DOHH2 (cell line): ENCODE measurements at regions not wholly inside any gene's neighbourhood (a gene's known extent, or its start where the extent isn't known, plus 50 kb on each side); places are given as distances from the start of the nearest gene placed in this dataset.

Experiments used
- EZH2phosphoT487 ChIP-seq: fragments of 200-600 bp; sonication (generic); IDR thresholded peaks from 2 replicates; pipeline ENCODE4 v1.6.1; 2017; ENCODE audit warnings: borderline replicate concordance, mild to moderate bottlenecking, antibody characterized with exemption, low read length, moderate library complexity, mixed read lengths
- TF ChIP-seq, protein P1 (sequence below): fragments of 200-600 bp; sonication (generic); IDR thresholded peaks from one replicate; pipeline ENCODE4 v1.5.1; 2014; ENCODE audit warnings: antibody characterized with exemption, mild to moderate bottlenecking, low read depth, low read length; ENCODE audit not compliant: poor library complexity, severe bottlenecking

DNA sequence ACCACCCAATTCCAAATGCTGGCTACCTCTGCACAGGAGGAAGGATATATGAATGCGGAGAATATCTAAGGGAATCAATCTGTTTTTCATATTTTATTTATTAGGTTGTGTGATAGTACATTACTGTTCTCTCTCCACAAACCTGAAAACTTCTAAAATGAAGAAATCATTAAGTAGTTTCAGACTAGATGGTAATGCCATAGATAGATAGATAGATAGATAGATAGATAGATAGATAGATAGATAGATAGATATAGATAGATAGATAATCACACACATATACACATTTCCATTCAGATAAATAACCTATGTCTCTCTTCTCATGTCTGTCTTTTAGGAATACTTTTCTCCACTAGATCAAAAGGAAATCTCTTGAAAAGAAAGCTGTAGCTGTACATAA is 126.1 kb upstream of the TSPAN8 start:
- TF ChIP-seq, protein P1, sequence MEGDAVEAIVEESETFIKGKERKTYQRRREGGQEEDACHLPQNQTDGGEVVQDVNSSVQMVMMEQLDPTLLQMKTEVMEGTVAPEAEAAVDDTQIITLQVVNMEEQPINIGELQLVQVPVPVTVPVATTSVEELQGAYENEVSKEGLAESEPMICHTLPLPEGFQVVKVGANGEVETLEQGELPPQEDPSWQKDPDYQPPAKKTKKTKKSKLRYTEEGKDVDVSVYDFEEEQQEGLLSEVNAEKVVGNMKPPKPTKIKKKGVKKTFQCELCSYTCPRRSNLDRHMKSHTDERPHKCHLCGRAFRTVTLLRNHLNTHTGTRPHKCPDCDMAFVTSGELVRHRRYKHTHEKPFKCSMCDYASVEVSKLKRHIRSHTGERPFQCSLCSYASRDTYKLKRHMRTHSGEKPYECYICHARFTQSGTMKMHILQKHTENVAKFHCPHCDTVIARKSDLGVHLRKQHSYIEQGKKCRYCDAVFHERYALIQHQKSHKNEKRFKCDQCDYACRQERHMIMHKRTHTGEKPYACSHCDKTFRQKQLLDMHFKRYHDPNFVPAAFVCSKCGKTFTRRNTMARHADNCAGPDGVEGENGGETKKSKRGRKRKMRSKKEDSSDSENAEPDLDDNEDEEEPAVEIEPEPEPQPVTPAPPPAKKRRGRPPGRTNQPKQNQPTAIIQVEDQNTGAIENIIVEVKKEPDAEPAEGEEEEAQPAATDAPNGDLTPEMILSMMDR = no peak
- TF ChIP-seq EZH2phosphoT487 = no peak
